Progenitor cell of endocrine pancreas (in vitro differentiated cells): ENCODE measurements at regions not wholly inside any gene's neighbourhood (a gene's known extent, or its start where the extent isn't known, plus 50 kb on each side); places are given as distances from the start of the nearest gene placed in this dataset.
A peak's percentile ranks its signal among the peaks of the same experiment; 100 is the strongest.

Source experiments
- DNase-seq: peaks from one replicate; pipeline ENCODE4 v3.0.0; 2021; ENCODE audit warnings: low spot score; ENCODE audit not compliant: unreplicated experiment
- H3K27ac Mint-ChIP-seq: 2 replicates; pipeline ENCODE4 v1.8.0; 2021; ENCODE audit warnings: mild to moderate bottlenecking, moderate library complexity, mixed read lengths
- H3K27me3 Mint-ChIP-seq: 2 replicates; pipeline ENCODE4 v1.8.0; 2021; ENCODE audit warnings: mixed read lengths
- H3K36me3 Mint-ChIP-seq: 2 replicates; pipeline ENCODE4 v1.8.0; 2022; ENCODE audit warnings: mixed read lengths; ENCODE audit not compliant: insufficient read depth
- H3K4me1 Mint-ChIP-seq: 2 replicates; pipeline ENCODE4 v1.8.0; 2021; ENCODE audit warnings: low read depth, mixed read lengths
- H3K4me3 Mint-ChIP-seq: 2 replicates; pipeline ENCODE4 v1.8.0; 2021; ENCODE audit warnings: low read depth, mild to moderate bottlenecking, moderate library complexity, mixed read lengths
- H3K9me3 Mint-ChIP-seq: 2 replicates; pipeline ENCODE4 v1.8.0; 2021; ENCODE audit warnings: low read depth, mixed read lengths
- CTCF ChIP-seq: fragments of 200-600 bp; sonication (generic); IDR thresholded peaks from one replicate; pipeline ENCODE4 v1.5.0; 2021; ENCODE audit warnings: antibody characterized with exemption, mild to moderate bottlenecking; ENCODE audit not compliant: unreplicated experiment

- no peaks in the 10 kb centered on the region for H3K27me3 Mint-ChIP-seq
- peaks cover 11% of the 10 kb centered on the region for H3K9me3 Mint-ChIP-seq
- peak overlapping the region; percentile 73 for H3K4me3 Mint-ChIP-seq
- DNase-seq = no peak
- no peak for TF ChIP-seq CTCF
- H3K27ac Mint-ChIP-seq = peak overlapping the region; percentile 12
- peaks cover 1% of the 10 kb centered on the region for H3K4me1 Mint-ChIP-seq
- peaks cover 2% of the 10 kb centered on the region for H3K36me3 Mint-ChIP-seq
Measured at GRCh38 chrX:13939741-13940597, 89.7 kb downstream of the GEMIN8 start.

- peaks cover 4% of the 10 kb centered on the region for H3K36me3 Mint-ChIP-seq
- H3K4me1 Mint-ChIP-seq = peaks cover 1% of the 10 kb centered on the region
- H3K4me3 Mint-ChIP-seq = peak overlapping the region; percentile 73
- no peak for TF ChIP-seq CTCF
- peak overlapping the region; percentile 92 for H3K27ac Mint-ChIP-seq
- H3K9me3 Mint-ChIP-seq = peaks cover 6% of the 10 kb centered on the region
- no peaks in the 10 kb centered on the region for H3K27me3 Mint-ChIP-seq
- no peak for DNase-seq
Measured at GRCh38 chrX:13938829-13939530, 90.7 kb downstream of the GEMIN8 start.

GRCh38 chrX:13938051-13938828, 91.5 kb downstream of the GEMIN8 start:
- H3K36me3 Mint-ChIP-seq = peaks cover 4% of the 10 kb centered on the region
- peak overlapping the region; percentile 93 for H3K27ac Mint-ChIP-seq
- H3K4me3 Mint-ChIP-seq = peak overlapping the region; percentile 83
- H3K27me3 Mint-ChIP-seq = no peaks in the 10 kb centered on the region
- peaks cover 1% of the 10 kb centered on the region for H3K4me1 Mint-ChIP-seq
- peak; percentile 27 for DNase-seq
- peaks cover 4% of the 10 kb centered on the region for H3K9me3 Mint-ChIP-seq
- no peak for TF ChIP-seq CTCF

- H3K27ac Mint-ChIP-seq = peak overlapping the region; percentile 93
Measured at GRCh38 chrX:13937370-13938050, 92.2 kb downstream of the GEMIN8 start.

More at GRCh38 chrX:13937370-13938050, 92.2 kb downstream of the GEMIN8 start:
- no peak for TF ChIP-seq CTCF
- peak overlapping the region; percentile 83 for H3K4me3 Mint-ChIP-seq
- H3K36me3 Mint-ChIP-seq = peaks cover 4% of the 10 kb centered on the region
- peaks cover 4% of the 10 kb centered on the region for H3K9me3 Mint-ChIP-seq
- no peak for DNase-seq
- peaks cover 1% of the 10 kb centered on the region for H3K4me1 Mint-ChIP-seq
- no peaks in the 10 kb centered on the region for H3K27me3 Mint-ChIP-seq
